ENCODE measurements at regions not wholly inside any gene's neighbourhood (a gene's known extent, or its start where the extent isn't known, plus 50 kb on each side); places are given as distances from the start of the nearest gene placed in this dataset.

DNA sequence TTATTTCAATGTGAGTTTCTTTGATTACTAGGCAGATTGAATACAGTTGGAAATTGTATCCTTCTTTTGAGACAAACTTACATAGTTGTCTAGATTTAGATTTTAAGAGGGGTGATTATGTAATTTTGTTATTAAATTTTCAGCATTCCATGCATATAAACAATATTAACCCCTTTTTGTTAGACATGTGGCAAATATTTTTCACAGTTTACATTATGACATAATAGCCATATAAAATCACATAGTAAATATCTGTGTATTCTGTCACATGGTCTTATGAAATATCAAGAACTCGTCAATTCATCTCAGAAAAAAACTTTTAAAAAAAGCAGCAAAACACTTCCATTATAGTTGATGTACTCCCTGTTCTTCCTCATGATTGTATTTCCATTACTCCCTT, 243.8 kb downstream of the CYP26B1 start:
- TF ChIP-seq, protein P1, sequence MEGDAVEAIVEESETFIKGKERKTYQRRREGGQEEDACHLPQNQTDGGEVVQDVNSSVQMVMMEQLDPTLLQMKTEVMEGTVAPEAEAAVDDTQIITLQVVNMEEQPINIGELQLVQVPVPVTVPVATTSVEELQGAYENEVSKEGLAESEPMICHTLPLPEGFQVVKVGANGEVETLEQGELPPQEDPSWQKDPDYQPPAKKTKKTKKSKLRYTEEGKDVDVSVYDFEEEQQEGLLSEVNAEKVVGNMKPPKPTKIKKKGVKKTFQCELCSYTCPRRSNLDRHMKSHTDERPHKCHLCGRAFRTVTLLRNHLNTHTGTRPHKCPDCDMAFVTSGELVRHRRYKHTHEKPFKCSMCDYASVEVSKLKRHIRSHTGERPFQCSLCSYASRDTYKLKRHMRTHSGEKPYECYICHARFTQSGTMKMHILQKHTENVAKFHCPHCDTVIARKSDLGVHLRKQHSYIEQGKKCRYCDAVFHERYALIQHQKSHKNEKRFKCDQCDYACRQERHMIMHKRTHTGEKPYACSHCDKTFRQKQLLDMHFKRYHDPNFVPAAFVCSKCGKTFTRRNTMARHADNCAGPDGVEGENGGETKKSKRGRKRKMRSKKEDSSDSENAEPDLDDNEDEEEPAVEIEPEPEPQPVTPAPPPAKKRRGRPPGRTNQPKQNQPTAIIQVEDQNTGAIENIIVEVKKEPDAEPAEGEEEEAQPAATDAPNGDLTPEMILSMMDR (IDR thresholded peaks at IDR 0.05), result no peak
- TF ChIP-seq POLR2A (IDR thresholded peaks at IDR 0.05), result no peak
